SK-N-SH (cell line): ENCODE measurements at regions not wholly inside any gene's neighbourhood (a gene's known extent, or its start where the extent isn't known, plus 50 kb on each side); places are given as distances from the start of the nearest gene placed in this dataset.

Experiments used
- CTCF ChIA-PET: fragments of 300-600, 350-600 bp; formaldehyde crosslinking; extraction: SDS; loops from one replicate; lab custom pipeline; 2021; lab: Yijun Ruan, JAX
- POLR2A ChIA-PET: fragments of 350-600 bp; sonication (Branson Sonifier 250); formaldehyde crosslinking; extraction: SDS; loops from one replicate; lab custom pipeline; 2020; ENCODE audit warnings: antibody characterized with exemption, inconsistent platforms; lab: Yijun Ruan, JAX
- DNase-seq: peaks from one replicate; pipeline ENCODE4 v3.0.0; 2012
- H2AFZ ChIP-seq: fragments of 200-600 bp; sonication (generic); 2 replicates; pipeline ENCODE4 v1.8.1; 2016; ENCODE audit warnings: antibody characterized with exemption, mild to moderate bottlenecking, low read depth
- H3F3A ChIP-seq: fragments of 200-600 bp; sonication (generic); replicated peaks from 2 replicates; pipeline ENCODE3; 2016; ENCODE audit warnings: antibody characterized with exemption, mild to moderate bottlenecking; ENCODE audit not compliant: insufficient read depth
- H3K27ac ChIP-seq, 2 experiments: fragments of 200-500 bp in 1 of 2; fragments of 200-600 bp in 1 of 2; sonication (Bioruptor generic) in 1 of 2; sonication (generic), shearing (Covaris generic) in 1 of 2; 2 replicates each; pipeline versions ENCODE4 v1.5.1 to v1.6.1; 2014 to 2016; ENCODE audit warnings: low read depth in 2 of 2, inconsistent platforms in 1 of 2, low read length in 1 of 2, mild to moderate bottlenecking in 1 of 2, mixed read lengths in 1 of 2
- H3K27me3 ChIP-seq: fragments of 200-600 bp; sonication (generic), shearing (Covaris generic); 2 replicates; pipeline ENCODE4 v1.6.1; 2016; ENCODE audit warnings: mixed run types; ENCODE audit not compliant: insufficient read depth
- H3K36me3 ChIP-seq, 2 experiments: fragments of 200-500 bp in 1 of 2; fragments of 200-600 bp in 1 of 2; sonication (Bioruptor generic) in 1 of 2; sonication (generic) in 1 of 2; replicated peaks in 1 of 2; 2 replicates each; pipeline versions ENCODE3 to v1.5.1; 2014 to 2016; ENCODE audit warnings: low read length in 1 of 2, mild to moderate bottlenecking in 1 of 2; ENCODE audit not compliant: insufficient read depth in 2 of 2, control insufficient read depth in 1 of 2
- H3K4me1 ChIP-seq, 2 experiments: fragments of 200-500 bp in 1 of 2; fragments of 200-600 bp in 1 of 2; sonication (Bioruptor generic) in 1 of 2; sonication (generic), shearing (Covaris generic) in 1 of 2; 2 replicates each; pipeline versions ENCODE4 v1.5.1 to v1.6.1; 2014 to 2016; ENCODE audit warnings: low read depth in 1 of 2, low read length in 1 of 2, mixed run types in 1 of 2; ENCODE audit not compliant: insufficient read depth in 2 of 2, control insufficient read depth in 1 of 2
- H3K4me2 ChIP-seq: fragments of 200-600 bp; sonication (generic), shearing (Covaris generic); 2 replicates; pipeline ENCODE4 v1.6.1; 2017; ENCODE audit warnings: mixed run types
- H3K4me3 ChIP-seq, 2 experiments: fragments of 200-500 bp in 1 of 2; fragments of 200-600 bp in 1 of 2; sonication (Bioruptor generic) in 1 of 2; sonication (generic), shearing (Covaris generic) in 1 of 2; 2 replicates each; pipeline versions ENCODE4 v1.5.1 to v1.8.1; 2014 to 2016; ENCODE audit warnings: low read depth in 2 of 2, inconsistent platforms in 1 of 2, low read length in 1 of 2, mild to moderate bottlenecking in 1 of 2, mixed read lengths in 1 of 2, moderate library complexity in 1 of 2
- H3K79me2 ChIP-seq: fragments of 200-600 bp; sonication (generic); 2 replicates; pipeline ENCODE4 v1.8.1; 2017; ENCODE audit warnings: mild to moderate bottlenecking; ENCODE audit not compliant: insufficient read depth
- H3K9ac ChIP-seq: fragments of 200-600 bp; sonication (generic); 2 replicates; pipeline ENCODE4 v1.6.1; 2017; ENCODE audit warnings: mixed run types
- H3K9me2 ChIP-seq: fragments of 200-600 bp; sonication (generic); 2 replicates; pipeline ENCODE4 v1.6.1; 2017; ENCODE audit warnings: mixed run types
- H3K9me3 ChIP-seq: fragments of 200-600 bp; sonication (generic); 2 replicates; pipeline ENCODE4 v1.6.1; 2017; ENCODE audit warnings: mixed run types, mild to moderate bottlenecking, moderate library complexity
- H4K20me1 ChIP-seq: fragments of 200-600 bp; sonication (generic); 2 replicates; pipeline ENCODE4 v1.6.1; 2017; ENCODE audit warnings: mild to moderate bottlenecking, mixed run types; ENCODE audit not compliant: insufficient read depth
- CHD2 ChIP-seq: fragments of 150-350 bp; IDR thresholded peaks from 2 replicates; pipeline ENCODE4 v1.6.1; 2018; ENCODE audit warnings: low read length; ENCODE audit not compliant: partially characterized antibody
- CTCF ChIP-seq: fragments of 200-600 bp; sonication (generic); IDR thresholded peaks from 2 replicates; pipeline ENCODE4 v1.6.1; 2017; ENCODE audit warnings: antibody characterized with exemption, mild to moderate bottlenecking, moderate library complexity
- ELF1 ChIP-seq: IDR thresholded peaks from 2 replicates; pipeline ENCODE4 v1.4.0; 2012
- FOXJ3 ChIP-seq: sonication (generic); formaldehyde crosslinking; IDR thresholded peaks from 2 replicates; pipeline ENCODE4 v1.5.1; 2020; ENCODE audit warnings: mild to moderate bottlenecking, missing genetic modification reagents
- GABPA ChIP-seq: IDR thresholded peaks from 2 replicates; pipeline ENCODE4 v1.4.0; 2012; ENCODE audit warnings: low read depth, mild to moderate bottlenecking
- GATA2 ChIP-seq: sonication (generic); formaldehyde crosslinking; IDR thresholded peaks from 2 replicates; pipeline ENCODE4 v1.5.0; 2020; ENCODE audit warnings: mild to moderate bottlenecking, missing genetic modification reagents
- MEF2A ChIP-seq: IDR thresholded peaks from 2 replicates; pipeline ENCODE4 v1.4.0; 2012; ENCODE audit warnings: low read depth, borderline replicate concordance
- MXI1 ChIP-seq: IDR thresholded peaks from 2 replicates; pipeline ENCODE4 v1.6.1; 2012; ENCODE audit warnings: mild to moderate bottlenecking, low read depth, low read length, improper control_type of control experiment
- NFIC ChIP-seq: IDR thresholded peaks from 2 replicates; pipeline ENCODE4 v1.4.0; 2012; ENCODE audit warnings: borderline replicate concordance
- NRF1 ChIP-seq: IDR thresholded peaks from 2 replicates; pipeline ENCODE4 v1.6.1; 2012; ENCODE audit warnings: low read depth, mild to moderate bottlenecking, low read length
- RAD21 ChIP-seq: IDR thresholded peaks from 2 replicates; pipeline ENCODE4 v1.6.1; 2012; ENCODE audit warnings: mild to moderate bottlenecking, low read length
- RFX5 ChIP-seq: IDR thresholded peaks from 2 replicates; pipeline ENCODE4 v1.6.1; 2012; ENCODE audit warnings: mild to moderate bottlenecking, improper control_type of control experiment, low read length
- RXRA ChIP-seq: IDR thresholded peaks from 2 replicates; pipeline ENCODE4 v1.4.0; 2012; ENCODE audit warnings: low read depth, mild to moderate bottlenecking, borderline replicate concordance
- TCF12 ChIP-seq: IDR thresholded peaks from 2 replicates; pipeline ENCODE4 v1.4.0; 2012
- USF2 ChIP-seq: fragments of 150-350 bp; IDR thresholded peaks from 2 replicates; pipeline ENCODE4 v1.6.1; 2017; ENCODE audit warnings: antibody characterized with exemption, low read length, low read depth, borderline replicate concordance
- WGBS: methylation state at CpG from one replicate; pipeline ENCODE4 v1.1.6; 2017; ENCODE audit warnings: low lambda C conversion rate; 5-methylcytosine and 5-hydroxymethylcytosine counted together
- TF ChIP-seq, protein P1 (sequence below): IDR thresholded peaks from 2 replicates; pipeline ENCODE4 v1.4.0; 2012; ENCODE audit warnings: low read depth, borderline replicate concordance
- TF ChIP-seq, protein P2 (sequence below): IDR thresholded peaks from 2 replicates; pipeline ENCODE4 v1.6.1; 2012; ENCODE audit warnings: mild to moderate bottlenecking, low read depth, low read length, moderate library complexity

DNA sequence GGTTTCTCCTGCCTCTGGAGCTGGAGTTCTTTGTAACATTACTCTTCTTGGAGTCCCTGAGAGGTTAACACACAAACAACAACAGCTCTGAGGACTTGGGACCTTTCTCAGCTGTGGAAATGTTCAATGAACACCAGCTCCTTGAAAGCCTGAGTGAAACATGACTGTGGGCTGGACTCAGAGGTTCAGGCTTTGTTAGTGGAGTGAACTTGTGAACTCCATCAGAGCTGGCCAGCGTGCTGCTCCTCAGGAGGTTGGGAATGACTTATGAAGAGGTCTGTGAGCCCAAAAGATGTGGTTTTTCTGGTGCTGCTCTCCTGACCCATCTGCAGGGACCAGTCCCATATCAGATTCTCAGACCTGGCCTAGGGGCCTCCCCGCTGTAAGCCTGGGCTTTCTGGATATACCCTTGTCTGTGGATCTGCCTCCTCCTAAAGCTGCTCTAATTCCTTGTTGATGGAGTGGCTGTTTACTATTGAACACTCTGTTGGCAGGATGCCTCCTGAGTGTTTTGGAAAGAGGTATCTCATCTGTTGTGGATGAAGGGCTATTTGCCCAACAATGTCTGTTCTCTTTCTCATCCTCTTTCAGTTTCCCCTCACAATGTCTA lies 170.0 kb upstream of the GDNF start (continued):
- TF ChIP-seq RAD21, result no peak
- no peak for TF ChIP-seq CTCF

- no peak for DNase-seq
- Histone ChIP-seq H3K9me3 (no peaks in the 10 kb centered on the region), H2AFZ (no peak overlapping the region), H3K36me3 (no peaks in the 10 kb centered on the region), H3K79me2 (no peaks in the 10 kb centered on the region), H3K27me3 (peaks cover 28% of the 10 kb centered on the region; the same call in 1 of the 2 replicates), H4K20me1 (no peaks in the 10 kb centered on the region), H3K4me1 (no peaks in the 10 kb centered on the region), H3K9me2 (no peaks in the 10 kb centered on the region), H3F3A (no peaks in the 10 kb centered on the region), H3K27ac (no peak overlapping the region), H3K9ac (no peak overlapping the region), H3K4me3 (no peak overlapping the region), H3K4me2 (no peak overlapping the region)
- 0% methylated on average over 1 of the region's 1 CpG for WGBS
- POLR2A ChIA-PET, result no interaction called here
- TF ChIP-seq MEF2A, result no peak
- TF ChIP-seq, protein P1, sequence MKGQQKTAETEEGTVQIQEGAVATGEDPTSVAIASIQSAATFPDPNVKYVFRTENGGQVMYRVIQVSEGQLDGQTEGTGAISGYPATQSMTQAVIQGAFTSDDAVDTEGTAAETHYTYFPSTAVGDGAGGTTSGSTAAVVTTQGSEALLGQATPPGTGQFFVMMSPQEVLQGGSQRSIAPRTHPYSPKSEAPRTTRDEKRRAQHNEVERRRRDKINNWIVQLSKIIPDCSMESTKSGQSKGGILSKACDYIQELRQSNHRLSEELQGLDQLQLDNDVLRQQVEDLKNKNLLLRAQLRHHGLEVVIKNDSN, result no peak
- TF ChIP-seq ELF1, result no peak
- TF ChIP-seq MXI1, result no peak
- TF ChIP-seq GABPA, result no peak
- no peak for TF ChIP-seq NRF1
- no peak for TF ChIP-seq TCF12
- TF ChIP-seq GATA2 (CRISPR knock-in tag), result no peak
- no peak for TF ChIP-seq USF2
- no peak for TF ChIP-seq RXRA
- no peak for TF ChIP-seq RFX5
- TF ChIP-seq, protein P2, sequence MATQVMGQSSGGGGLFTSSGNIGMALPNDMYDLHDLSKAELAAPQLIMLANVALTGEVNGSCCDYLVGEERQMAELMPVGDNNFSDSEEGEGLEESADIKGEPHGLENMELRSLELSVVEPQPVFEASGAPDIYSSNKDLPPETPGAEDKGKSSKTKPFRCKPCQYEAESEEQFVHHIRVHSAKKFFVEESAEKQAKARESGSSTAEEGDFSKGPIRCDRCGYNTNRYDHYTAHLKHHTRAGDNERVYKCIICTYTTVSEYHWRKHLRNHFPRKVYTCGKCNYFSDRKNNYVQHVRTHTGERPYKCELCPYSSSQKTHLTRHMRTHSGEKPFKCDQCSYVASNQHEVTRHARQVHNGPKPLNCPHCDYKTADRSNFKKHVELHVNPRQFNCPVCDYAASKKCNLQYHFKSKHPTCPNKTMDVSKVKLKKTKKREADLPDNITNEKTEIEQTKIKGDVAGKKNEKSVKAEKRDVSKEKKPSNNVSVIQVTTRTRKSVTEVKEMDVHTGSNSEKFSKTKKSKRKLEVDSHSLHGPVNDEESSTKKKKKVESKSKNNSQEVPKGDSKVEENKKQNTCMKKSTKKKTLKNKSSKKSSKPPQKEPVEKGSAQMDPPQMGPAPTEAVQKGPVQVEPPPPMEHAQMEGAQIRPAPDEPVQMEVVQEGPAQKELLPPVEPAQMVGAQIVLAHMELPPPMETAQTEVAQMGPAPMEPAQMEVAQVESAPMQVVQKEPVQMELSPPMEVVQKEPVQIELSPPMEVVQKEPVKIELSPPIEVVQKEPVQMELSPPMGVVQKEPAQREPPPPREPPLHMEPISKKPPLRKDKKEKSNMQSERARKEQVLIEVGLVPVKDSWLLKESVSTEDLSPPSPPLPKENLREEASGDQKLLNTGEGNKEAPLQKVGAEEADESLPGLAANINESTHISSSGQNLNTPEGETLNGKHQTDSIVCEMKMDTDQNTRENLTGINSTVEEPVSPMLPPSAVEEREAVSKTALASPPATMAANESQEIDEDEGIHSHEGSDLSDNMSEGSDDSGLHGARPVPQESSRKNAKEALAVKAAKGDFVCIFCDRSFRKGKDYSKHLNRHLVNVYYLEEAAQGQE, result no peak
- no peak for TF ChIP-seq FOXJ3 (CRISPR knock-in tag)
- no peak for TF ChIP-seq NFIC
- TF ChIP-seq CHD2, result no peak
- CTCF ChIA-PET, result no interaction called here
Observed at GRCh38 chr5:38008198-38008597, 168.4 kb upstream of the GDNF start.
